Ramos (cell line): ENCODE measurements at regions not wholly inside any gene's neighbourhood (a gene's known extent, or its start where the extent isn't known, plus 50 kb on each side); places are given as distances from the start of the nearest gene placed in this dataset.
"Not testable (repeated sequence)": the region's sequence is repeated elsewhere in the genome, so short reads cannot be mapped to it uniquely, and the experiment has no call there.

Source experiments
- in situ Hi-C: fragments of 300-500 bp; cut with MboI; formaldehyde crosslinking; loops from one replicate; pipeline ENCODE4 v1.14.3; 2022; ENCODE audit warnings: low sequenced_read_pairs; ENCODE audit not compliant: unreplicated experiment

DNA sequence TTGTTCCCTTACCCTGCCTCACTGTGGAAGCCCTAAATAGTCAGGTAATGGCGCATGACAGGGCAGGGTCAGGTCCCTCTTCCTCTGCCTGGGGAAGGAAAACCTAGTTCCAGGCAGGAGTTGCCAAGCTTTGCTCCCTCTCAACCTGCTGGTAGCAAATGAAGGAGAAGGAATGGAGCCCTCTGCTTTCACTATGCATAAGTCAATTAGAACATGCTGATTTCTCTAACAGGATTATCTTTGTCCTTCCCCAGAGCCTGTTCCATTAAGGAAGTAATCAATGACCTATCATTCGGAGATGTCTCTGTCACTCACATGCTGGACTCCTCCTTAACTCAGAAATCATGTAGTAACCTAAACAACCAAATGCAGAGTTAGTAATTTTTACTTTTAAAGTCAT, 161.8 kb upstream of the NFIA start:
- in situ Hi-C loops = no loop called here

DNA sequence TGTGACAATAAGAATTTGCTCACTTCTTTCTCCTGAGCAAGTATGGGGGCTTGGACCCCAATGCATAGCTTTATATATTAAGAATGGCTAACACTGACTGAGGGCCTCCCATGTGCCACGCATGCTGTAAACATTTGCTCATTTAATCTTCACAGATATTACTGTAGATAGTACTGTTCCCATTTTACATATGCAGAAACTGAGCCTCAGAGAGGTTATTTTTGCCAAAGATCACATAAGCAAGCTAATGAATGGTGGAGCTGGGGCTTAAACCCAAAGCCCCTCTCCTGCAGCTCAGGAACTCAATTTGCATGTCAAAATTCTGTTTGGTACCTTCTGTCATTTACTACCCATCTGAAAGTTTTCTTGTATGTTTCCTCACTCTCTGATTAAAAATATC, 163.5 kb upstream of the NFIA start:
- in situ Hi-C loops = no loop called here

GRCh38 chr1:60916906-60917305, 165.5 kb upstream of the NFIA start:
- in situ Hi-C loops = no loop called here

DNA sequence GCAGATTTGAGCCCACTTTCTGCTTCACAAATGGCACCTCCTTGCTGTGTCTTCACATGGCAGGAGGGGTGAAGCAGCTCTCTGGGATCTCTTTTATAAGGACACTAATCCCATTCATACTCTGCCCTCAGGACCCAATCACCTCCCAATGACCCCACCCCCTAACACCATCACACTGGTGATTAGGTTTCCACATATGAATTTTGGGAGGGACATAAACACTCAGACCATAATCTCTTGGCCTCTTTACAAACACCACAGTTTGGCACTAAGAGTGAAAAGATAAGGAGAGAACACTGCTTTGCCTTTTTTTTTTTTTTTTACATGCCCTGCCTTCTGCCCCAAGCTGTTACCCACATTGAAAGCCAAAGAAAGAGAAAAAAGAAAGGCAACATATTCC, 166.2 kb upstream of the NFIA start:
- in situ Hi-C loops = no loop called here

- in situ Hi-C loops = no loop called here
Observed at GRCh38 chr1:60915441-60915840, 166.9 kb upstream of the NFIA start.

DNA sequence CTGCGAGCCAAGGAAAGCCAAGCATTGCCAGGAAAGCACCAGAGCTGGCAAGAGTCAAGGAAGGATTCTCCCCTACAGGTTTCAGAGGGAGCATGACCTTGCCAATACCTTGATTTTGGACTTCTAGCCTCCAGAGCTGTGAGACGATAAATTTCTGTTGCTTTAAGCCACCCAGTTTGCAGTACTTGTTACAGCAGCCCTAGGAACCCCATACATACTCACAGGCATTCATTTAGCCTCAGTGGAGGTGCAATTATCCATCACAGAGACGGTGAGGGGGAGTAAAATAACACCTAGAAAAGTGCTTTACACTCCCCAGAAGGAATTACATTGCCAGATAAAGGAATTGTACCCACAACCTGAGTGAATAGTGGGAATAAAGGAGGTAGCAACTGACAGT, 167.4 kb upstream of the NFIA start:
- in situ Hi-C loops = no loop called here

DNA sequence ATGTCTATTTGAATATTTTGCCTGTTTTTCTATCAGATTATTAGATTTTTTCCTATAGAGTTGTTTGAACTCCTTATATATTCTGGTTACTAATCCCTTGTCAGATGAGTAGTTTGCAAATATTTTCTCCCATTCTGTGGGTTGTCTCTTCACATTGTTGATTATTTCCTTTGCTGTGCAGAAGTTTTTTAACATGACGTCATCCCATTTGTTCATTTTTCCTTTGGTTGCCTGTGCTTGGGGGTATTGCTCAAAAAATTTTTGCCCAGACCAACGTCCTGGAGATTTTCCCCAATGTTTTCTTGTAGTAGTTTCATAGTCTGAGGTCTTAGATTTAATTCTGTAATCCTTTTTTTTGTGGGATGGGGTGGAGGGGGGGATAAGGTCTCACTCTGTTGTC, 168.7 kb upstream of the NFIA start:
- in situ Hi-C loops = not testable (repeated sequence)

- in situ Hi-C loops = no loop called here
Observed at GRCh38 chr1:60913039-60913438, 169.3 kb upstream of the NFIA start.

DNA sequence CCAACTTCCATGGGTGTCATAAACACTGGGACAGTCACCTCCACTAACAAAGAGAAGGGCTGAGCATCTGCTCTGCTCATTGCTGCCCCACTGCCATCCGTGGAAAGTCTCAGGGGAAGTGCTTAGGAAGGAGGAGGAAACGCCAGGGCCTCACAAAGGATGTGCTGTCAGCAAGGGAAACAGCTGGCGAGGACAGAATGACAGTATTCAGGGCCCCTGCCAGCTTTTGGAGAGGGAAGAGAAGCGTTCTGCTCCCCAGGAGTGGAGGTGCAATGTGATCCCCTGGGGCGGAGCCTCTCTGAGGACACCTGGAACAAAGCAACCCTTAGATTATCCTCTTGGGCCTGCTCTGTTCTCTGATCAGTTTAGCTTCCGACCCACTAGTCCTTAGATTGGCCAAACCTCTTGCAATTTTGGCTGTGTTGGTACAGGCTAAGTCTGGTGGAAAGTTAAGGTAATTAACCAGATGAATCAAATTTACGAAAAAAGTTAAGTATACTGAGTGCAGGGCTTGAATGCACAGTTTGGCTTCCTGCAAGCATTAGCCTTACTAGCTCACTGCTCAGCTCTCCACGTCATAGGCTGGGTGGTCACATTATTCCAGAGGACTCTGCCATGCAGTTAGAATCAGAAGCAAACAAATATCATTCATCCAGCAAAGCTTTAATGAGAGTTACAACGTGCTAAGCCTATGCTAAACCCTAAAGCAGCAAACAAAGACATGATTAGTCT, 170.2 kb upstream of the NFIA start:
- in situ Hi-C loops = no loop called here

DNA sequence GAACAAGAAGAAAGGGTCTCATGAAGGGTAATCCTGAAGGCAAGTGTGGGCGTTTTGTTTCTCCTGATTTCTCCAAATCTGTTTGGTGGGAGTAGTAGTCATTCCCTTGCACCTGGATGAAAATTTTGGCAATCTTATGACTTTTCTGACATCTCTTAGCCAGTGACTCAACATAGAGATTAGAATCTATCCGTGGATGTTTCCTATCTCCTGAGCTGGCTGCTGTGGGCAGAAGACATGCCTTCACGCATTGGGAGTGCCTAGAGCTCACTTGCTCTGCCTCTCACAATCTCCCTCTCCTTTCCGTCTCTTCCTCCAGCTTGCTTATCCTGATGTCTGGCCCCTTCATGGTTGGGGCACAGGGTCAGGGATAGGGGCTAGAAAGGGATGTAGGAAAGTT, 174.2 kb upstream of the NFIA start:
- in situ Hi-C loops = no loop called here

GRCh38 chr1:60906526-60906925, 175.8 kb upstream of the NFIA start:
- in situ Hi-C loops = no loop called here

GRCh38 chr1:60906039-60906438, 176.3 kb upstream of the NFIA start:
- in situ Hi-C loops = no loop called here

DNA sequence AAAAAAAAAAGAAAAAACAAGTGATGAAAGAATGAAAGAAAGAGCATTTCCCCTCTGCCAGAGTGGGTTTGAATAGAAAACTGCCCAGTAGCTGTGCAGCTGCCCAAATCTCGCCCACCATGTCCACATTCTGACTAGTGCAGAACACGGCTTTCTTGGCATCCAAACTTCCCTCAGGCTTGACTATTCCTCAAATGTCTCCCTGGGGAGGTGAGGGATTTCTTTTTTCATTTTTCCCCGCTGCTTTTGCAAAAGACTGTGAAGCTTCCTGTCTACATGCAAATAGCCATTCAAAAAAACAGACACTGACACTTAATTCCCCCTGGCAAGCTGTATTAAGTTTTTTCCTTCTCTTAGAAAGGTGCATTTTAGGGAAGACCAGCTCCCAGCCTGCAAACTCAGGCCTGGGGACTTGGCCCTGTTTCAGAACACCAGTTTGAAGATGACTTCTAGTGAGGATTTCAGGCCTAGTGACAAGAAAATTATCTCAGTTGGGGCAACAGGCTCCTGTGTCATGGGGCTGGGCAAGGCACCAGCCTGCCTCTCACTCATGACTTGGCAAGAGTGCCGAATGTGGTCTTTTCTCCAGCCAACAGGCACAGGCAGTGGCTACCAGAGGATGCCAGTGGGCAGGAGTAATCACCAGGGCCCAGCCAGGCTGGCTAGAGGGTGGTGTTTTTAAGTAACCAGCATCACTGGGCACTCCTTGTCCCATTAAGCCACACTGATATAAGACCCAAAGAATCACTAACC, 178.1 kb upstream of the NFIA start:
- in situ Hi-C loops = no loop called here

GRCh38 chr1:60903591-60903990, 178.8 kb upstream of the NFIA start:
- in situ Hi-C loops = no loop called here

GRCh38 chr1:60899464-60899863, 182.9 kb upstream of the NFIA start:
- in situ Hi-C loops = no loop called here

- in situ Hi-C loops = no loop called here
Observed at GRCh38 chr1:60898987-60899386, 183.4 kb upstream of the NFIA start.

DNA sequence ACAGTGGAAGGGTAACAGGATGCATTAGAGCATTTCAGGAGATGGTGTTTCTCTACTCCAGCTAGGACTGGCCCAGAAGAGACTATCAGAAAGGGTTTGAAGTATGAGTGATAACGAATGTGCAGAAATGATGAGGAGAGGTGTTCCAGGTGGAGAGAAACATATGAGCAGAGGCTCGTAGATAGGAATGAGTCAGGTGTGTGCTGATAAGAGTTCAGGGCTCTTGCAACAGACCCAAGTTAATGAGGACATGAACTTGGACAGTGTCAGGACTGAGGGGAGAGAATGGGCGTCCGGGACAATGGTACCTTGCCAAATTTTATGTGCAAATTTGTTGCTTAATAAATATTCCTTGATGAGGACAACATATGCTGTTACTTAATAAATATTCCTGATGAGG, 183.9 kb upstream of the NFIA start:
- in situ Hi-C loops = no loop called here

DNA sequence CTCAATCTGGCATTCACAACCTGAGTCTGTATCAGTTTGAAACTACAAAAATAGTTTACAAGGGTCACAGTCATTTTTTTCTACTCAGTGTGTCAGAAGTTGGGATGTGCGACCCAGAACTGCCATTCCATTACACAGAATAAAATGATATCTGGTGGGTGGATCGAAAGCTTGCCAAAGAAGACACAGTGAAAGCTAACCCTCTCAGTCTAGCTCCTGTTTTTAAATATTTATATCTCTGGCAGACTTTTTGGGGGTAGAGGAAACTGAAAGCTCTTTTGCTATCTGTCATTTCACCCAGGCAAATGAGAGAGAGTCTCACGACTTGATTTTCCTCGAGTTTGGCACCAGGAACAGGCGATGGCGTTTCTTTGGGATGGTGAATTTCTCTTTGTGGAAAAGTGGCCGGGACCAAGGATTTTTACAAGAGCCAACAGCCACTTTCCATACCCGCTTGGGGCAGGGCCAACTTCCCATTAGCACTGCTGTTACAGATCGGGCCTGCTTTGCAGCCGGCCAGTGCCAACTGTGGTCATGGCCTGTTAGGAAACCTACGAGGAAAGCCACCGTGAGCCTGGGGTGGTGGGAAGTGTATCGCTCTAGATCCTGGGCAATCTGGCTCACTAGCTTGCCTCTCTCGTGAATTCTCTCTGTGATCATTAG, 185.5 kb upstream of the NFIA start:
- in situ Hi-C loops = no loop called here

DNA sequence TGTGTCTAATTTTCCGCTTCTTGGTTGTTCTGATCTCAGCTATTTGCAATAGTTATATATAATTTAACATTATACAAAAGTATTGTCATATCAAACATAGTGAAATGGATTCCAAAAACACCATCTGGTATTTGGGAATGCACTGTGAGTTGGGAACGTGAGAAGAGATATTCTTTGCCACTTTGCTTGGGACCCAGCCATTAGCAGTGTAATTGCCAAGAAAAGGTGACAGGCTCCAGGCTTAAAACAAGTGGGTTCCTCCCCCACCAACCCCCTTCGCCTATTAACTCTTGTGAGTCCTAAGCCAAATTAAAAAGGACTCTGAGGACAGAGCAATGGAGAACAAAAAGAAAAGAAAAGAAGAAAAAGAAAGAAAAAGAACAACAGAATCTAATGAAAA, 186.7 kb upstream of the NFIA start:
- in situ Hi-C loops = no loop called here

DNA sequence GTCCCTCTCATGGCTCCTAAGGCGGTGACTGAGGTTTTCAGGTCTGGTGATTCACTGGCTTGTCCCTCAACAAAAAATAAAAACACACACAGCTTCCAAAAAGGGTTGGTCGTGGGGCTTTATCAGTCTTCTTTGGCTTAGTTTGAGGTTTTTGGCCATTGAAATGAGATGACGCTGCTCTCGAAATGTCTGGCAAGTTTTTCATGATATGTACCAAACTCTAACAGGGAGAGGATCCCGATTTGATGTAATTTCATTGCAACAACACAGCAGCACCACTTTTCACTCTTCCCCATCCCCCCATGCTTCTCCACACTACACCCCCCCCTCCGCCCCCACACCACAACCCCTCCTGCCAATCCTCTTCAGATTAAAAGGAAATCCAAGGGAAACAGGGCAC, 187.1 kb upstream of the NFIA start:
- in situ Hi-C loops = no loop called here

- in situ Hi-C loops = no loop called here
Observed at GRCh38 chr1:60894741-60895140, 187.6 kb upstream of the NFIA start.
